Heart right ventricle (tissue), 16 donors: ENCODE measurements at regions not wholly inside any gene's neighbourhood (a gene's known extent, or its start where the extent isn't known, plus 50 kb on each side); places are given as distances from the start of the nearest gene placed in this dataset.

Source experiments
- ATAC-seq, 8 donors: fragments of 200-7000 bp; cut with Tn5 transposase; one replicate each; pipeline ENCODE4 v1.9.1; 2020; ENCODE audit warnings: mild to moderate bottlenecking in 8 of 8, moderate library complexity in 8 of 8, moderate number of reproducible peaks in 1 of 8
- DNase-seq, 2 donors: peaks; one replicate each; pipeline ENCODE4 v3.0.0-alpha.2; 2020
- H3K27ac ChIP-seq, 10 donors: fragments of 200-600 bp; sonication (generic) in 2 of 10; one replicate each; pipeline versions ENCODE4 v1.5.0 to v1.8.0; 2020 to 2022; ENCODE audit warnings: mild to moderate bottlenecking in 3 of 10
- H3K27me3 ChIP-seq, 7 donors: fragments of 200-600 bp; one replicate each; pipeline ENCODE4 v1.8.0; 2021 to 2022; ENCODE audit warnings: mild to moderate bottlenecking in 2 of 7
- H3K36me3 ChIP-seq, 9 donors: fragments of 200-600 bp; sonication (generic) in 1 of 9; one replicate each; pipeline versions ENCODE4 v1.5.0 to v1.8.0; 2020 to 2022; ENCODE audit warnings: mild to moderate bottlenecking in 2 of 9
- H3K4me1 ChIP-seq, 9 donors: fragments of 200-600 bp; sonication (generic) in 1 of 9; one replicate each; pipeline versions ENCODE4 v1.5.0 to v1.8.0; 2020 to 2022; ENCODE audit warnings: mild to moderate bottlenecking in 4 of 9
- H3K4me3 ChIP-seq, 10 donors: fragments of 200-600 bp; sonication (generic) in 2 of 10; one replicate each; pipeline versions ENCODE4 v1.5.0 to v1.8.0; 2020 to 2022; ENCODE audit warnings: mild to moderate bottlenecking in 7 of 10, moderate library complexity in 2 of 10
- H3K9me3 ChIP-seq, 11 donors: fragments of 200-600 bp in 10 of 11; sonication (generic) in 2 of 11; one replicate each; pipeline versions ENCODE4 v1.5.0 to v1.8.0; 2013 to 2022; ENCODE audit warnings: mild to moderate bottlenecking in 2 of 11, control low read depth in 1 of 11, moderate library complexity in 1 of 11
- WGBS, 2 donors: extraction: QIAGEN DNeasy Blood & Tissue Kit; methylation state at CpG; one replicate each; pipeline ENCODE4 v1.1.7; 2013; ENCODE audit warnings: inconsistent platforms in 1 of 2; 5-methylcytosine and 5-hydroxymethylcytosine counted together
- intact Hi-C, 10 donors: fragments of 100-400 bp; cut with DNase I; formaldehyde crosslinking; loops; one replicate each; pipeline versions ENCODE4 v1.11.1 to v1.14.2; 2022
- TF ChIP-seq, protein P1 (sequence below), 9 donors: fragments of 200-600 bp; sonication (generic) in 2 of 9; IDR thresholded peaks; one replicate each; pipeline versions ENCODE4 v1.5.0 to v1.8.0; 2021 to 2022; ENCODE audit warnings: antibody characterized with exemption in 9 of 9, mild to moderate bottlenecking in 5 of 9, moderate library complexity in 1 of 9
- donor health status: Arrhythmogenic right ventricular cardiomyopathy.
- donor health status: ischemic (EF 13 %, LVEDD 7.1; RV severe dilation, severe dysfunction).
- donor health status: healthy with polysubstance abuse.
- donor health status: DM: no; HTN: yes; CAD: no.
- donor health status: DM: no; HTN: no; CAD: no.
- donor health status: ischemic (EF 25% LVEDD 6.9; RV normal size, moderate dysfunction).
- donor health status: ischemic (EF 25% LVEDD 5.7; RV mildly dilated, moderate dysfunction).
- donor health status: healthy.
- donor health status: DM: yes; HTN: yes; CAD: no.
- donor health status: Ischemic cardiomyopathy.
- donor health status: ischemic (EF 35%, LVEDD 5.7; RV mildly dilated, moderate dysfunction).
- donor health status: nonischemic (EF 11% LVEDD 7.7; RV severe dilation, severe dysfunction).
- donor health status: DM: yes; HTN: yes; CAD: no.
- donor health status: PGD.
- donor health status: ischemic (EF 29% LVEDD 5.4; RV normal size, mild dysfunction).
- donor health status: nonischemic (EF 23%, LVEDD 6.1; RV moderate dilation, normal function).

DNA sequence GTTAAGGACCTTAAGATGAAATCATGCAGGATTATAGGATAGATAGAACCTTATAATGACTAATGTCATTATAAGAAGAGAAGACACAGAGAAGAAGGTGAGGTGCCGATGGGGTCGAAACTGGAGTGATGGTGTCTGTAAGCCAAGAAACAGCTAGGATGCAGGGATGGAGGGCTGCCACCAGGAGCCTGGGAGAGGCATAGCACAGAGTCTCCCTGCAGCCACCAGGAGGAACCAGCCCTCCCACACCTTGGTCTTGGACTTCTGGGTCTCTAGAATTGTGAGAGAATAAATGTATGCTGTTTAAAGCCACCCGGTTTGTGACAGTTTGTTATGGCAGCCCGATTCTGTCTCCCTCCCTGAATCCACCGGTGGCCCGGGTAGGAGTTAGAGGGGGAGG lies 337.2 kb upstream of the AJAP1 start:
- H3K9me3 ChIP-seq, result peaks cover 0 to 22% (median 6%) of the 10 kb centered on the region in 11 donors
- H3K36me3 ChIP-seq, result no peaks in the 10 kb centered on the region
- intact Hi-C loops, result no loop called here
- no peak overlapping the region for H3K4me3 ChIP-seq
- no peak overlapping the region for H3K27ac ChIP-seq
- WGBS, 2 donors, result 62 to 72% methylated on average over 6 of the region's 6 CpGs
- H3K27me3 ChIP-seq, result peaks cover 0 to 15% (median 3%) of the 10 kb centered on the region in 7 donors
- TF ChIP-seq, protein P1, sequence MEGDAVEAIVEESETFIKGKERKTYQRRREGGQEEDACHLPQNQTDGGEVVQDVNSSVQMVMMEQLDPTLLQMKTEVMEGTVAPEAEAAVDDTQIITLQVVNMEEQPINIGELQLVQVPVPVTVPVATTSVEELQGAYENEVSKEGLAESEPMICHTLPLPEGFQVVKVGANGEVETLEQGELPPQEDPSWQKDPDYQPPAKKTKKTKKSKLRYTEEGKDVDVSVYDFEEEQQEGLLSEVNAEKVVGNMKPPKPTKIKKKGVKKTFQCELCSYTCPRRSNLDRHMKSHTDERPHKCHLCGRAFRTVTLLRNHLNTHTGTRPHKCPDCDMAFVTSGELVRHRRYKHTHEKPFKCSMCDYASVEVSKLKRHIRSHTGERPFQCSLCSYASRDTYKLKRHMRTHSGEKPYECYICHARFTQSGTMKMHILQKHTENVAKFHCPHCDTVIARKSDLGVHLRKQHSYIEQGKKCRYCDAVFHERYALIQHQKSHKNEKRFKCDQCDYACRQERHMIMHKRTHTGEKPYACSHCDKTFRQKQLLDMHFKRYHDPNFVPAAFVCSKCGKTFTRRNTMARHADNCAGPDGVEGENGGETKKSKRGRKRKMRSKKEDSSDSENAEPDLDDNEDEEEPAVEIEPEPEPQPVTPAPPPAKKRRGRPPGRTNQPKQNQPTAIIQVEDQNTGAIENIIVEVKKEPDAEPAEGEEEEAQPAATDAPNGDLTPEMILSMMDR (IDR thresholded peaks at IDR 0.05), result no peak
- H3K4me1 ChIP-seq, result no peaks in the 10 kb centered on the region
- DNase-seq (no peak), ATAC-seq (no peak)

DNA sequence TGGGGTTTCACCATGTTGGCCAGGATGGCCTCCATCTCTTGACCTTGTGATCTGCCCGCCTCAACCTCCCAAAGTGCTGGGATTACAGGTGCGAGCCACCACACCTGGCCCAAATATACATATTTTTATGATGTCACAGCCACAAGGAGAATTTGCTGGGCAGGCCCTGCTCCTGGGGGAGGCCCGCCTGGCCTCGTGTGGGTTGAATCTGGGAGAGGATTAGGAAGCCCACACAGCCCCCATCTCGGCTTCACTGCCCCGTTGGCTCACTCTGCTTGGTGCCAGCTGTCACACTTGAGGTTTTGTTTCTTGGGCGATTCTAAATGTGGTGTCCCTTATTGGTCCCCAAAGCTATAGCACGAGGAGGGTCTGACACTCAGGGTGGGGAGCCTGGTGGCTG lies 335.7 kb upstream of the AJAP1 start:
- ATAC-seq, result no peak
- Histone ChIP-seq H3K9me3 (peaks cover 0 to 18% (median 6%) of the 10 kb centered on the region in 11 donors), H3K27ac (no peak overlapping the region), H3K4me3 (no peak overlapping the region), H3K27me3 (peaks cover 0 to 16% (median 3%) of the 10 kb centered on the region in 7 donors), H3K36me3 (no peaks in the 10 kb centered on the region), H3K4me1 (no peaks in the 10 kb centered on the region)
- TF ChIP-seq, protein P1 (IDR thresholded peaks at IDR 0.05), result no peak
- DNase-seq, result no peak
- intact Hi-C loops, result no loop called here
- 77 to 78% methylated on average over 8 of the region's 8 CpGs for WGBS, 2 donors

DNA sequence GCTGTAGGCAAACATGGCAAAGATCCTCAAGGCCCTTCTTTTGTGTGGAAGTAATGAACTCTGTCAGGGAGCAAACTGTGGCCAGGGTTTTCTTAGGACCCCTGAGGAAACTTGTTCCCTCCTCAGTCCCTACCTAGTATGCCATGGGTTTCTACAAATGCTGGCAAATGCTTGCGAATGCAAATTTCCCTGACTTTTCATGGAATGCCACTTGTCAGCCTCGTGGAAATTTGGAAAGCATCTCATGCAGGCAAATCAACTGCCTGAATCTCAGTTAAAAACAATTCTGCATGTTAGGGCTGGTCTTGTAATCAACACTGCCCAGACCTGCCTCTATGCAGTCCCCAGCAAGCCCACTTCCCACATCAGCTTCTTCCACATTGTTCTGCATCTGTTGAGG lies 334.9 kb upstream of the AJAP1 start:
- Histone ChIP-seq H3K4me3 (no peak overlapping the region), H3K27me3 (peaks cover 0 to 16% (median 3%) of the 10 kb centered on the region in 7 donors), H3K27ac (no peak overlapping the region), H3K4me1 (no peaks in the 10 kb centered on the region), H3K36me3 (no peaks in the 10 kb centered on the region), H3K9me3 (peaks cover 0 to 10% (median 2%) of the 10 kb centered on the region in 11 donors)
- TF ChIP-seq, protein P1 (IDR thresholded peaks at IDR 0.05), result no peak
- WGBS, 2 donors, result 52 to 60% methylated on average over 2 of the region's 2 CpGs
- intact Hi-C loops, result no loop called here
- no peak for ATAC-seq
- DNase-seq, result no peak

DNA sequence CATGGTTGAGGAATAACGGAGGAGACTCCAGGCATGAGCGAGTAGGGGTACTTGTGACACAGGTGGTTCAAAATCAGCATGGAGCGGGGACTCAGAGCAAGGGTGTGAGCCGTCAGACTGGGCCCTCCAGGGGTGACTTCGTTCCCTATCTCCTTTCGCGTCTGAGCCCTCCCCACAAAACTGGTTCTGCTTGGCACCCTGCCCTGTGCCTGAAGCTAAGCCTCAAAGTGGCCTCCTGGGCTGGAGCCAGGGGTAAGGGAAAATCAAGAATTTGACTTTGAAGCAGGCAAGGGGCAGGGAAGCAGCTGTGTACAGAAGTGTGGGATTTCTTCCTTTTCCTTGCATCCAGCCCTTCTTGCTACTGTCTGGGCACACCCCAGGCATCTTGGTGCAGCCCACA lies 331.5 kb upstream of the AJAP1 start:
- peaks cover 0 to 21% (median 3%) of the 10 kb centered on the region in 7 donors for H3K27me3 ChIP-seq
- no peak overlapping the region for H3K27ac ChIP-seq
- WGBS, 2 donors, result 68 to 79% methylated on average over 7 of the region's 7 CpGs
- intact Hi-C loops, result no loop called here
- H3K9me3 ChIP-seq, result no peaks in the 10 kb centered on the region
- no peaks in the 10 kb centered on the region for H3K36me3 ChIP-seq
- no peak overlapping the region for H3K4me3 ChIP-seq
- ATAC-seq (no peak), DNase-seq (no peak)
- TF ChIP-seq, protein P1 (IDR thresholded peaks at IDR 0.05), result no peak
- H3K4me1 ChIP-seq, result no peaks in the 10 kb centered on the region
